Vagina (tissue), 2 donors: ENCODE measurements at regions not wholly inside any gene's neighbourhood (a gene's known extent, or its start where the extent isn't known, plus 50 kb on each side); places are given as distances from the start of the nearest gene placed in this dataset.

ENCODE experiments used
- CTCF ChIP-seq, 3 experiments: fragments of 450-650 bp in 2 of 3; fragments of 200-600 bp in 1 of 3; sonication (generic) in 1 of 3; IDR thresholded peaks; one replicate each; pipeline ENCODE4 v1.5.1; 2017 to 2019; ENCODE audit warnings: antibody characterized with exemption in 3 of 3, mild to moderate bottlenecking in 2 of 3, moderate library complexity in 2 of 3
- POLR2A ChIP-seq, 2 donors: fragments of 450-650 bp; IDR thresholded peaks; one replicate each; pipeline ENCODE4 v1.6.1; 2017; ENCODE audit warnings: antibody characterized with exemption in 2 of 2, mild to moderate bottlenecking in 2 of 2, moderate library complexity in 2 of 2
- POLR2AphosphoS5 ChIP-seq, 2 donors: sonication (generic); formaldehyde crosslinking; IDR thresholded peaks; one replicate each; pipeline ENCODE4 v1.9.0; 2017; ENCODE audit warnings: antibody characterized with exemption in 2 of 2, mild to moderate bottlenecking in 2 of 2, low read depth in 1 of 2; ENCODE audit not compliant: insufficient read depth in 1 of 2

GRCh38 chr3:69613286-69613685 is 126.0 kb upstream of the MITF start:
- TF ChIP-seq CTCF (IDR thresholded peaks at IDR 0.05) (no peak), POLR2A (IDR thresholded peaks at IDR 0.05) (no peak), POLR2AphosphoS5 (IDR thresholded peaks at IDR 0.05; ENCODE audit: insufficient read depth in 1 of 2, low read depth in 1 of 2) (no peak)
